GM19463 (cell line): ENCODE measurements at regions not wholly inside any gene's neighbourhood (a gene's known extent, or its start where the extent isn't known, plus 50 kb on each side); places are given as distances from the start of the nearest gene placed in this dataset.
"Not testable (repeated sequence)": the region's sequence is repeated elsewhere in the genome, so short reads cannot be mapped to it uniquely, and the experiment has no call there.

Source experiments
- ATAC-seq: cut with Tn5 transposase; IDR thresholded peaks from one replicate; pipeline ENCODE4 v1.9.1; 2021; ENCODE audit warnings: mild to moderate bottlenecking, moderate library complexity; ENCODE audit not compliant: unreplicated experiment

DNA sequence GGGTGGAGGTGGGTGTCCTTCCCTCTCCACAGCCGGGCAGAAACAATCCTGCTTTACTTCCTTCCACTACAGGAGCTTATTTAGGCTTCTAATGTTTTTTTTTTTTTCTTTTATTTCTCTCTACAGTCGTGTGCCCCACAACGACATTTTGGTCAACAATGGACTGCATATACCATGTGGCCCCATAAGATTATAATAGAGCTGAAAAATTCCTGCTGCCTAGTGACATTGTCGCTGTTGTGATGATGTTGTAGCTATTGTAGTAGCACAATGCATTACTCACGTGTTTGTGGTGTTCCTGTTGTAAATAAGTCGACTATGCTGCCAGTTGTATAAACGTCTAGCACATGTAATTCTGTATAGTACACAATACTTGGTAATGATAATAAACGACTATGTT, 153.7 kb downstream of the IL20RB start:
- no peak for ATAC-seq

DNA sequence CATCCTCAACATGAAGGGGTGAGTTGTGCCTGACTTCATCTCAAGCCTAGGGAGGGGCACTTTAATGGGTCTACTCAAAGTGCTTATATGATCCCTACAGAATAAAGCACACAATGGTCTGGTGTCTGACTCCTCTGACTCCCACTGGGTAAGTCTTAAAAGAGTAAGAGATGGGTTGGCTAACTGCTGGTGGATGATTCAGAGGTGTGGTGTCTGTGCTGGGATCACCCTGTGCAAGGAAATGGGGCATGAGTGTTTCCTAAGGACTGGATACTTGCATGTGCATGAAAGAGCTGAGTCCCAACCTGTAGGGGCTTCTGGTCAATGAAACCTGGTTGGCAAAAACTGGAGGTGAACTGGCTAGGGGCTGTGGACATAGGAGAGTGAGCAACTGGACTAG, 158.8 kb downstream of the IL20RB start:
- no peak for ATAC-seq

DNA sequence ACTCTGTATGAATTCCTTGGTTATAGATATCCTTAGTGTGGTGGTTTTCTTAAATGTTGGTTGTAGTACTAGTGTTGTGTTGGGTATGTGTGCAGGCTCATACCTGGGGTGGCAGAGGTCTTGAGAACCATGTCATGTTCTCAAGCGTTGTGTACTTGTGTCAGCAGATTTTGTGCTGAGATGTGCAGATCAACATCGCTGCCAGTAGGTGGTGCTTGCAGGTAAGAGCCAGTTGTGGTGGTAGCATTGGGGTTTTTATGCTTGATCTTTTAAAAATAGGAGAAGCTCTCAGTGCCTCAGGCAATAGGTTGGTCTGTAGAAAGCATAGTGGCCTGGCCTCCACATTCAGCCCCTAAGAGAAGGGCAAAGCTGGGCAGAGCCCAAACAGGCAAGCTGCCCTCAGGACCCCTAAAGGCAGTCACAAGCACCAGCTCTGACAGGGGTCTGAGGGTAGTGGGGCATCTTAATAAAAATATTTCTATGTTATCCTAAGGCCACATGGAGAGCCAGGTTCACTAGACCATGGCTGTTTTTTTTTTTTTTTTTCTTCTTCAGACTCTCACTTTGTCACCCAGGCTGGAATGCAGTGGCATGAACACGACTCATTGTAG, 164.0 kb downstream of the IL20RB start:
- ATAC-seq, result peak; percentile 67

DNA sequence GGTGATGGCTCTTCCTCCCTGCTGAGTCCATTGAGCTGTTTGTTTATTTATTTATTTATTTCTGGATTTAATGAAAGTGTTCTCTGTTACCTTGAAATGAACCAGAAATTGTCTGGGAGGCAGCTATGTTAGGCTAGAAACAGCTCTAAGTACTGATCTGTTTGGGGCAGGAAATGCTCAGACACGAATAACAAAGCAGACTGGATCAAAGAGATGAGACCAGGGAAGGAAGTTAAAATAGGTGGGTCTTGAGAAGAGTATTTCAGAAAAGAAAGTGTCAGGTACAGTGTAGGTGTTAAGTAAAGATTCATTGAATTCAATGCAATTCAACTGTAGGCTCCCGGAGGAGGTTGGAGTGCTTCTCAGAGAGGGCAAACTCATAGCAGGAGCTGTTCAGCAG, 173.3 kb downstream of the IL20RB start:
- ATAC-seq, result no peak

GRCh38 chr3:137134431-137134830, 176.6 kb downstream of the IL20RB start:
- no peak for ATAC-seq

GRCh38 chr3:137148406-137148805, 190.6 kb downstream of the IL20RB start:
- no peak for ATAC-seq

GRCh38 chr3:137148917-137149316, 191.1 kb downstream of the IL20RB start:
- ATAC-seq, result no peak

DNA sequence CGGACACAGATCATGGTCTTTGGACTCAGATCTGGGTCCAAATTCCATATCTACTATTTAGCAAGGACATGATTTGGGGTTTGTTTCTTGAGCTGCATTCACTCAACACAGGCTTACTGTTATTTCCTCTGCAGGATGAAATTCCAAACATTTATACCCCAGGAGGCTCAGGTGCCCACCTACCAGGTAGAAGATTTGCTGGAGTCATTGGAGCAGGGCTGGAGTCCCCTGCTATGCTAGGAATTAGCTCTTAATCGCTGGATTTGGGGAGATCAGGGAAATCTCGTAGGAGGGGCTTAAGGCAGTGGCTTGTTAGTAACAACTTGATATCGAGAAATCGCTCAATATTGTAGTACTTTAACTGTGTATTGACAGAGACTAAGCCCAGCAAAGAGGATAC, 193.0 kb downstream of the IL20RB start:
- no peak for ATAC-seq

- ATAC-seq, result not testable (repeated sequence)
Observed at GRCh38 chr3:137153046-137153445, 195.3 kb downstream of the IL20RB start.

- ATAC-seq, result no peak
Observed at GRCh38 chr3:137163241-137163871, 205.6 kb downstream of the IL20RB start.

- ATAC-seq, result no peak
Observed at GRCh38 chr3:137163958-137164357, 206.2 kb downstream of the IL20RB start.

DNA sequence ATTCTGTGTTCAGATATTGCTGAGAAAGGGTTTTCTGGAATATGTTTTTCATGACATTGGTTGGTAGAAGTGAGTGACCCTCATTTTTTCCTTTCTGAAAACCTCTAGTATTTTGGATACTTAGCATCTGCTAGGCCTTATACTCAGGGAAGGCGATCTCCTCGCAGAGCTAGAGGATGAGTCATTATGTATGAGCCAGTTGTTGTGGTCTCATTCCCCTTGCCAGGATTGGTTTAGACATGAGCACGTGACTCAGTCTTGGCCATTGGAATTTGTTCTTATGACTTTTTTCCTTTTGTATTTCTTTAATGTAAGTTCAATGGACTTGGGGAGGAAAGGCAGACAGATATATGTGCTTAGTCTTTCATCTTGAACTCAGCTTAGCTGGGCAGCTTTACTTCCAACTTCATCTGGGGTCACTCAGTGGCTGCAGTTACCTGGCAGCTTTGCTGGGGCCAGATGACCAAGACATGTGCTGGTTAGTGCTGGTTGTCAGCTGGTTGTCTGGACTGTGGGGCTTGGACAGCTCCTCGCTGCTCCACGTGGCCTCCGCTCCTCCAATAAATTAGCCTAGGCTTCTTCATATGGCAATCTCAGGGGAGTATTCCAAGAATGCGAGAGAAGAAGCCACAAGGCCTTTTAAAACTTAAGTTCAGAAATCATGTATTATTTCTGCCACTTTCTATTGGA, 207.5 kb downstream of the IL20RB start:
- ATAC-seq, result no peak

GRCh38 chr3:137171834-137172603, 214.2 kb downstream of the IL20RB start:
- ATAC-seq, result no peak

DNA sequence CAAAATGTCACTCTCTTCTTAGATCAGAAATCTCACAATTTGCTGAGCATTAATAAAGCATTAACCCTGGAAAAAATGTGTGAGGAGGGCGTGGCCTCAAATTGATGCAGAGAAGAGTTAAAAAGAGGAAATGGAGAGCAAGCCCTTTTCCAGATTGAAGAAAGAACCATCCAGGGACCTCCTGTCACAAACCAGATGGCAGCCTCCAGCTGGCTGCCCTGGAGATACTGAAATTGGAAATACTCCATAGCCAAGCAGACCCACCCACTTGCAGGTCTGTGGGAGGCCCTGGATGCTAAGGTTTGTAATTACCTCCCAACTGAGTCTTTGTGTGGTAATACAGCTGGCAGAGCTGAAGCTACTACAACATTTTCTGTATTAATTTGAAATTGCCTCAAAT, 214.9 kb downstream of the IL20RB start:
- no peak for ATAC-seq

GRCh38 chr3:137174514-137174913, 216.7 kb downstream of the IL20RB start:
- ATAC-seq, result no peak

DNA sequence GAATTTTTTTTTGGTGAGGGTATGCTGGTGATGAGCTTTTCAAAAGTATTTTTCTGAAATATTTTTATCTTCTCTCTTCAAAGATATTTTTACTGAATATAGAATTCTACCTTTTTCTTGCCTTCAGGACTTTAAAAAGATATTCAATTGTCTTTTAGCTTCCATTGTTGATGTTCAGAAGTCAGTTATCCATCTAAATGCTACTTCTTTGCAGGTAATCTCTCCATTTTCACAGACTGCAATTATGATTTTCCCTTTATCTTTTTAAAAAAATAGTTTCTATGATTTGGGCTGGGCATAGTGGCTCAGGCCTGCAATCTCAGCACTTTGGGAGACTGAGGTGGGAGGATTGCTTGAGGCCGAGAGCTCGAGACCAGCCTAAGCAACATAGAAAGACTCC, 222.4 kb downstream of the IL20RB start:
- ATAC-seq, result no peak

GRCh38 chr3:137191133-137191923, 233.5 kb downstream of the IL20RB start:
- no peak for ATAC-seq

DNA sequence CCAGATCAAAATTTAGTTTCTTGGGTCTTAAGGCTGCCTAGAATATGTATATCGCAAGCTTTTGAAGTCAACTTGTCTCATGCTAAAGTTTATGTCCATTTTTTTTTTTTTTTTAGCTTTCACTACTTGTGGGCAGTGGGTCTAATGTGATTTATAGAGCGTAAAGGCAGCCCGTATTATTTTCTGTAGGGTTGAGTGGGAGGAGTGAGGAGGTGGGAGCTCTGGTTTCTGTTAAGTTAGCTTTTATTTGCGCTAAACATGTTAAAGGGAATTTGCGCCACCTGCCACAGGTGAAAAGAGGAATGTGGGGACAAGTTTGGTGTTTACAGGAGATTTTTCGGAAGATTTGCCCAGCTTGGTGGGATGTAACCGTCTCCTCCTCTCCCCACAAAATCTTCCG, 234.2 kb downstream of the IL20RB start:
- no peak for ATAC-seq

- ATAC-seq, result no peak
Observed at GRCh38 chr3:137194301-137194700, 236.5 kb downstream of the IL20RB start.

- ATAC-seq, result not testable (repeated sequence)
Observed at GRCh38 chr3:137198374-137198773, 240.6 kb downstream of the IL20RB start.

DNA sequence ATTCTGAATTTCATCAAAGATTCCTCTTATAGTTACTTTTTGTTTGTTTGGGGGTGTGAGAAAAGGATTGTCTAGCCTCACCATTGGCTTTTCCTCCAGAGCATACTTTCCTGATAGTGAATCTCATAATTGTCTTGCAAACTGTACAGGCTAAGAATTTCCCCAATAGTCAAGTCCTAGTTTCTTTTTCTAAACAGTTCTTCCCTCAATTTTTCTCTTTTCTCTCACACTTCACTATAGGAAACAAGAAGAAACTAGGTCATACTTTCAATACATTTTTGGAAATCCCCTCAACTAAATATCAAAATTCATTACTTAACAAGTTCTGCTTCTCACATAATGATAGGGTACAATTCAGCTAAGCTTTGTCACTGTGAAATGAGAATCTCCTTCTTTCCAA, 241.9 kb downstream of the IL20RB start:
- ATAC-seq, result no peak
